ENCODE measurements at regions not wholly inside any gene's neighbourhood (a gene's known extent, or its start where the extent isn't known, plus 50 kb on each side); places are given as distances from the start of the nearest gene placed in this dataset.

- POLR2A ChIA-PET (ENCODE audit: low non-redundant PET): no interaction called here
- intact Hi-C loops (cut with micrococcal nuclease; ENCODE audit: unreplicated experiment): no loop called here
- no peaks in the 10 kb centered on the region for H3K36me3 ChIP-seq (ENCODE audit: insufficient read depth, low read length, poor library complexity, severe bottlenecking)
- H3K27ac ChIP-seq (ENCODE audit: low read depth, low read length, poor library complexity, severe bottlenecking): no peak overlapping the region
- H3K4me1 ChIP-seq (ENCODE audit: insufficient read depth, low read length, poor library complexity, severe bottlenecking): no peaks in the 10 kb centered on the region
- no TSS peak for BruUV-seq (replicated peaks)
- H3K4me3 ChIP-seq (ENCODE audit: low read depth, low read length, poor library complexity, severe bottlenecking): no peak overlapping the region
- no peaks in the 10 kb centered on the region for H3K27me3 ChIP-seq (replicated peaks; ENCODE audit: insufficient read depth, low read depth, low read length, poor library complexity)
- DNase-seq (ENCODE audit: low spot score): no peak
- TF ChIP-seq EZH2 (IDR thresholded peaks at IDR 0.05; ENCODE audit: borderline replicate concordance, low read depth, low read length, poor library complexity, severe bottlenecking) (no peak), CTCF (conservative IDR thresholded peaks at IDR 0.05; ENCODE audit: low read depth, low read length) (no peak)
- CTCF ChIA-PET: no interaction called here
- H3K9me3 ChIP-seq (ENCODE audit: low read depth, low read length, poor library complexity, severe bottlenecking): no peaks in the 10 kb centered on the region
These were observed 129.0 kb upstream of the CARD18 start for GRCh38 chr11:105268404-105269062.

DNA sequence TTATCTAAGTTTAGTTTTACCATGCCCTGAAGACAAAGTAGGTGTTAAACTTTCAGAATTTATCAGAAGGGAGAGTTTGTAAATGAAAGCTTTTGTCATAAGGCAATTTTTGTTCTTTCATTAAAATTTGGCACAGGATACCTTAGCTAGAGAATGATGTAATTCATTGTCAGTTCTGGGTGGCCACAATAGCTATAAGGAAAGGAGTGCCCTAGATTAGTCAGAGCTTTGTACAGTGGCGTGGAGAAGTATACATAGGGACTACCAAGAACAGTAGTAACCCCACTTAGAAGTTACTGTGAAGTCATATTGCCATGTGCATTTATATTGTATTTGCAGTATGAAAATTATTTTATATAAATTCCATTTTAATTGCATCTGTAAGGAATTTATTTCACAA, 126.3 kb upstream of the CARD18 start:
- Histone ChIP-seq H3K9me3 (ENCODE audit: low read depth, low read length, poor library complexity, severe bottlenecking) (no peaks in the 10 kb centered on the region), H3K27me3 (replicated peaks; ENCODE audit: insufficient read depth, low read depth, low read length, poor library complexity) (peaks cover 3% of the 10 kb centered on the region), H3K4me3 (ENCODE audit: low read depth, low read length, poor library complexity, severe bottlenecking) (no peak overlapping the region), H3K4me1 (ENCODE audit: insufficient read depth, low read length, poor library complexity, severe bottlenecking) (no peaks in the 10 kb centered on the region), H3K36me3 (ENCODE audit: insufficient read depth, low read length, poor library complexity, severe bottlenecking) (no peaks in the 10 kb centered on the region), H3K27ac (ENCODE audit: low read depth, low read length, poor library complexity, severe bottlenecking) (no peak overlapping the region)
- intact Hi-C loops (cut with micrococcal nuclease; ENCODE audit: unreplicated experiment): no loop called here
- ChIA-PET CTCF (no interaction called here), POLR2A (ENCODE audit: low non-redundant PET) (no interaction called here)
- BruUV-seq (replicated peaks): no TSS peak
- no peak for TF ChIP-seq EZH2 (IDR thresholded peaks at IDR 0.05; ENCODE audit: borderline replicate concordance, low read depth, low read length, poor library complexity, severe bottlenecking)
- no peak for TF ChIP-seq CTCF (conservative IDR thresholded peaks at IDR 0.05; ENCODE audit: low read depth, low read length)
- DNase-seq (ENCODE audit: low spot score): no peak

DNA sequence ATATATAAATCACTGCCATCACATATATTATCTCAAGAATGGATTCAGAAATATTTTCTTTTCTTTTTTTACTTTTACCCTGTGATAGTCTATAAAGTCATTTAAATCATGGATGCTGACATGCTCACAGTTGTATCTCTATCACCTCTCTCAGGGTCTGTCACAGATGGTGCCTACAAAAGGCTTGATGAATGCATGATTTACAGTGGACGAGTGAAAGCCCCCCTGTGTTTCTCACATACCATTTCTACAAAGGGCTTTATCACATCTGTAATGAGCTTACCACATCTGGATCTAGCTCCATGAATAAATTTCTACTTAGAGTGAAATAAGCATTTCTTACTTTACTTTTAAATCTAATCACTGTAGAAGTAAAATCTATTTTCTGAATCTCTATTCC, 121.4 kb upstream of the CARD18 start:
- H3K4me3 ChIP-seq (ENCODE audit: low read depth, low read length, poor library complexity, severe bottlenecking): no peak overlapping the region
- no TSS peak for BruUV-seq (replicated peaks)

More for the DNA sequence above, 121.4 kb upstream of the CARD18 start:
- TF ChIP-seq EZH2 (IDR thresholded peaks at IDR 0.05; ENCODE audit: borderline replicate concordance, low read depth, low read length, poor library complexity, severe bottlenecking) (no peak), CTCF (conservative IDR thresholded peaks at IDR 0.05; ENCODE audit: low read depth, low read length) (no peak)
- Histone ChIP-seq H3K4me1 (ENCODE audit: insufficient read depth, low read length, poor library complexity, severe bottlenecking) (no peaks in the 10 kb centered on the region), H3K27me3 (replicated peaks; ENCODE audit: insufficient read depth, low read depth, low read length, poor library complexity) (peaks cover 3% of the 10 kb centered on the region), H3K9me3 (ENCODE audit: low read depth, low read length, poor library complexity, severe bottlenecking) (no peaks in the 10 kb centered on the region), H3K36me3 (ENCODE audit: insufficient read depth, low read length, poor library complexity, severe bottlenecking) (no peaks in the 10 kb centered on the region), H3K27ac (ENCODE audit: low read depth, low read length, poor library complexity, severe bottlenecking) (no peak overlapping the region)
- no peak for DNase-seq (ENCODE audit: low spot score)
- ChIA-PET CTCF (no interaction called here), POLR2A (ENCODE audit: low non-redundant PET) (no interaction called here)
- intact Hi-C loops (cut with micrococcal nuclease; ENCODE audit: unreplicated experiment): no loop called here

Measured in A673 (cell line).